Daoy (cell line): ENCODE measurements at regions not wholly inside any gene's neighbourhood (a gene's known extent, or its start where the extent isn't known, plus 50 kb on each side); places are given as distances from the start of the nearest gene placed in this dataset.

Source experiments
- DNase-seq: peaks from one replicate; pipeline ENCODE4 v3.0.0-alpha.2; 2015; ENCODE audit warnings: low read depth

DNA sequence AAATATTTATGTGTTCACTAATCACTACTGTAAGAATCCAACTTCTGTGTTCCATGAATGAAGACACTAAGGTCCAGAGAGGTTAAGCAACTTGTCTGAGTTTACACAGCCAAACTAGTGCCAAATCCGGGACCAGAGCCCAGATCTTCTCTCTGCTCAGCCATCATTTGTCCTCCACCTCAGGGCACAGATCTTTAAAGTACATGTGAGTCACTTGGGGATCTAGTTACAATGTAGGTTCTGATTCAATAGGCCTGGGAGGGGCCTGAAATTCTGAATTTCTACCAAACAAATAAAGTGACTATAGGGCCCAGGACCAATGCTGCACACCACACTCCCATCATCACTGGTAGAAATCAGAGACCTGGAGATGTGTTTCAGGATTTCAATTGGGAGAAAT lies 162.9 kb downstream of the GXYLT1 start:
- DNase-seq: peak; percentile 19

DNA sequence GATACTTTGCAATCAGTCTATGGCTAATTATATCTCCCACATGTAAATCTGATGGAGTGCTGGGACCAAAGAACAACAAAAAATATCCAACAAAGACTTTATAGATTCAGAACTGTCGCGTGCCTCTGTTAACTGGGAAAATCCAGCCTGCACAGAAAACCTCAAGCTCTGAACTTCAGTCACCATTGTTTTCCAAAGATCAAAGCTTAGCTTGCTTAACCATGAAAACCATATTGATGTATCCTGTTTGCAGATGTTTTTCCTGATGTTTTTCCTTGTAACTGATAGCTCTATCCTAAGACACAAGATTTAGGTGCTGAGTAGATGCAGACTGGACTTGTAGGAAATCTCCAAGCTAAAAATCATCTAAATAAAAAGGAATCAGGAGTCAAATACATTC lies 163.7 kb downstream of the GXYLT1 start:
- no peak for DNase-seq

- no peak for DNase-seq
Observed at GRCh38 chr12:41980390-41980789, 164.3 kb downstream of the GXYLT1 start.

DNA sequence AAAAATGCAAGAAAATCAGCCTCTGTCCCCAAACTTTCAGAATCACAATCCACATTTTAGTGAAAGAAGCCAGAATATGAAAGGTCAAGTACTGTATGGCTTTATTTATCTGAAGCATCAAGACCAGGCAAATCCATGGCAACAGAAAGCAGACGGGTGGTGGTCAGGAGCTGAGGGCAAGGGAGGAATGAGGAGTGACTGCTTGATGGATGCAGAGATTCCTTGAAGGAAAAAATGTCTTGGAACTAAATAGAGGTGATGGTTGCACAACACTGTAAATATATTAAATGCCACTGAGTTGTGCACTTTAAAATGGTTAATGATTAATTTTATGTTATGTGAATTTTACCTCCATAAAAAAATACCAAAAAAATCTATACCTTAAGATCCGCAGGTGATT lies 165.1 kb downstream of the GXYLT1 start:
- DNase-seq: no peak

- DNase-seq: no peak
Observed at GRCh38 chr12:41972598-41972997, 172.1 kb downstream of the GXYLT1 start.

GRCh38 chr12:41972196-41972595 lies 172.5 kb downstream of the GXYLT1 start:
- no peak for DNase-seq

DNA sequence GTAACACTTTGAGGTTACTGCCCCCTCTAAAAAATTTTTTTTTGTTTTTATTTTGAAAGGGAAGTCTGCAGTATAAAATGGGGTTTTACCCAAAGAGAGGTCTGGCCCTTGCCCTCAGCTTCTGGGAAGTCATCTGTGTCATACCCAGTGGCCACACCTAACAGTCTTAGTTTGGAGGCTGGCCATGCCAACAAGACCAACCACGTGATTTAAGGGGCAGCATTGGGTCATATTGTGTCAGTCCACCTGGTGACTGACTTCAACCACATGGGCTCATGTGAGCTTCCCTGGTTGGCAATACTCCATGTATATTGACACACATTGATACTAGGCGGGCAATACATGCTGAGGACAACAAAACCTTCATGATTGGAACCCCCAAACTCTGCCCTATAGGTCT lies 173.9 kb downstream of the GXYLT1 start:
- DNase-seq: no peak

- no peak for DNase-seq
Observed at GRCh38 chr12:41968599-41968998, 176.1 kb downstream of the GXYLT1 start.

DNA sequence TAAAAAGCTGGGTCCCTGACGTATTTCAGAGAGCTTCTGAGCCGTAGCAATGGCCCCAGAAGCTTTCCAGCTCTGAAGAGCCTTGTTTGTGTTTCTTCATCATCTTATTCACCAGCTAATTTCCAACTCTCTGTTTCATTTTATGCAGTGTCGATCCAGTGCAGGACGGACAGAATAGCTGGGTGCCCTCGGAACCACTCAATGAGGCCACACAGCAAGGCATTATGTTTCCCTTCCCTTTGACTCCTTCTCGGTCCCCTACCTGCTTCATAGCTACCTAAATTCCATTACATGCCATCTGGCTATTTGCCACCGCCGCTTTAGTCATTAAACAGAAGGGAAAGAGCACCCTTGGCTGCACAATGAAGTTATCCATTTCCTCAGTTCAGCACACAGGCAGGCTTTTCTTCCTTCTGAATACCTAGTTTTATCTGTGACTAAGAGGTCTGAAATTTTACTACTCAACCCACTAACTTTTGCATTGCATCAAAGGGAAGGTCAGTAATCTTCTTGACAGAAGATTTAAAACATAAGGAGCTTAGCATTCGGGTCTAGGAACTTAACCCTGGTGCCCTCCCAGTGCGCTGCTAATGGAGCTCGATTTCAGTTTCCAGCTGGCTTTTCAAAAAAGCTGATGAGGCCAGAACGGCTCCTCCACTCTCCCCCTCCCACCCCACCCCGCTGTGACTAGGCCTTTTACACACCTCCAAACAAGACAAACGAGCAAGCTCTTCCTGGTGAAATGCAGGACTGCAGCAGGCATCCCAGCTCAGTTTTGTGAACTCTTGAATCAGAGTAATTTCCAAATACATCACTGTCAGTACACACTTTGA lies 176.8 kb downstream of the GXYLT1 start:
- peak; percentile 4 for DNase-seq

GRCh38 chr12:41966916-41967315 lies 177.8 kb downstream of the GXYLT1 start:
- no peak for DNase-seq

GRCh38 chr12:41966001-41966400 lies 178.7 kb downstream of the GXYLT1 start:
- DNase-seq: no peak

- no peak for DNase-seq
Observed at GRCh38 chr12:41963398-41963797, 181.3 kb downstream of the GXYLT1 start.

DNA sequence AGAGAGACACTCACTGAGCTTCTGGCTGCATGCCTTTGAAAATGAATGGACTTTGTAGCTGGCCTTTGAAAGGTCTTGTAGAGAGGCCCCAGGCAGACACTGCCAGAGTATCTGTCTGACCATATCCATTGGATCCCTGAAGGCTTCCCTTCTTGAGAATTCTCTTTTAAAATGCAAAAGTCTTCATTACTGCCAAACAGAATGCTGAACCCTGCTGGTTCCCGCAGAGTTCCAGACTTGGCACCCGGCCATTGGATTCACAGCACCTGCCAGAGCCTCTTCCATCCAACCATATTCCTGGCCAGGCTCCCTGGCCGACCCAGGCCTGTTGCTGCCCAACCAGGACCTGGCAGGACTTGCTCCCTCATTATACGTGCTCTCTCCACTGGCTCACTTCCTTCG lies 182.5 kb downstream of the GXYLT1 start:
- DNase-seq: no peak

- no peak for DNase-seq
Observed at GRCh38 chr12:41959271-41959670, 185.4 kb downstream of the GXYLT1 start.

GRCh38 chr12:41956353-41956752 lies 188.3 kb downstream of the GXYLT1 start:
- DNase-seq: no peak

DNA sequence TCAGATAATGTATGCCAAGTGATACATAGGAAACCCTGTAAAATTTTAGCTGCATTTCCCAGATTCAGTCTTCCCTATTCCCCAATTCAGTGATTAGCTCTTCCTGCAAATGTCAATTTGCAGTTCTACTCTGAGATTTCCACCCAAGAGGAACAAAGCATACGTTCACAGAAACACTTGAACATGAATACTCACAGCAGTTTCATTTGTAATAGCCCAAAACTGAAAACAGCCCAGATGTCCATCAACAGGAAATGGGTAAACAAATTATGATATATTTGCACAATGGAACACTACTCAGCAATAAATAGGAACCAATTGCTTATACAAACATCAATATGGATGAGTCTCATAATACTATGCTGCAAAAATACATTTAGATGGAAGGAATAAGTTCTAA lies 194.2 kb downstream of the GXYLT1 start:
- no peak for DNase-seq

- no peak for DNase-seq
Observed at GRCh38 chr12:41946106-41946505, 198.6 kb downstream of the GXYLT1 start.

GRCh38 chr12:41944216-41944615 lies 200.5 kb downstream of the GXYLT1 start:
- DNase-seq: no peak

GRCh38 chr12:41943671-41944070 lies 201.0 kb downstream of the GXYLT1 start:
- DNase-seq: no peak

GRCh38 chr12:41942354-41942753 lies 202.3 kb downstream of the GXYLT1 start:
- DNase-seq: no peak

DNA sequence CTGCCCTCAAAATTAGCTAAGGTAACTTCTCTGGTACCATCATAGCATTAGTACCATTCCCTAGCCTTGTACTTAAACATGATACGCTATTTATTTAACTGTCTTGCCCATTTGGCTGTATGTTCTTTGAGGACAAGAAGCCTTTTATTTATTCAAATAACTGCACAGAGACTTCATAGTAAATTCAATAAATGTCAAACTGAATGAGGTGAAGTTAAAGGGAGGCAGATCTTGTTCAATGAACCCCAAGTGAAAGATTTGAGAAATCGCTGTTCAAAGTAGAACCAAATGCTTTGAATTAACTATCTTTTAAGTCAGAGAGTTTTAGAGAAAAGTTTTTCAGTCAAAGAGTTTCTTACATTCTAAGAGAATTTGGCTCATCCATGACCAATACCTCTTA lies 203.6 kb downstream of the GXYLT1 start:
- no peak for DNase-seq

- no peak for DNase-seq
Observed at GRCh38 chr12:41940571-41940970, 204.1 kb downstream of the GXYLT1 start.

DNA sequence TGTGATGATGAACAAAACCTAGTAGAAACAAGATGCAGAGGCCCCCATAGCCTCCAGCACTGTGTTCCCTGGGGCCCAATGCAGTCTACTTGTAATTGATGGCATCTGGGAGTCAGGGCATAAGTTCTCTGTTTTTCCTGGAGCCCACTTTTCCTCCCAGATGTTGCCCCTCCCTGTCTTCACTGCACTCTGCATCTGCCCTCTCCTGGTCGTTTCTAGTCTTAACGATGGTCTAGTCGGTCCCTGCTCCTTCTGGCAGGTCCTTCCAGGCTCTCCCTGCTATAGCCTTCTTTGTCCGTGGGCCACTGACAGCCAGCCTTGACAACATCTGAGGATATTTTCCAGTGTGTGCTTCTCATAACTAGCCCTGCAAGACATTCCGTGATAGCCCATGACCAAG lies 208.3 kb downstream of the GXYLT1 start:
- no peak for DNase-seq

DNA sequence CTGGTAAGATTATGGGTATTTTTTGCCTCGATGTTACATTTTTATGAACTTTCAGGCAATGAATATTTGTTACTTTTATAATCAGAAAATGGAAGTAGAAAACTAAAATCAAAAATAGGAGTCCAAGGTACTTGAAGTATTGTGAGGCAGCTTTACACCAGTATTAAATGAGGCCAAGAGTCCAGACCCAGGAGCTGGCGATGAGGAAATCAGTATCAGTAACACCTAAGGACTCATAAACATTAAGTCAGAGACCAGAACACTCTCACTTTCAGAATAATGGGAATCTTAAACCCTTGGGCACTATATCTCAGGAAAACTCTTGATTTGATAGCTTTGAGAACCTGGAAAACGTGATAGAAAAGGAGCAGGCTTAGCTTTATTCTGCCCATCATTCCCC lies 208.8 kb downstream of the GXYLT1 start:
- DNase-seq: no peak
